H1 (cell line): ENCODE measurements at regions not wholly inside any gene's neighbourhood (a gene's known extent, or its start where the extent isn't known, plus 50 kb on each side); places are given as distances from the start of the nearest gene placed in this dataset.

ENCODE experiments used
- BRCA1 ChIP-seq: IDR thresholded peaks from 2 replicates; pipeline ENCODE4 v1.6.1; 2012; ENCODE audit warnings: low read depth, low read length, improper control_type of control experiment
- CBX5 ChIP-seq: fragments of 300-800, 300-1000 bp; sonication (generic); IDR thresholded peaks from 2 replicates; pipeline ENCODE4 v1.7.1; 2016; ENCODE audit warnings: antibody characterized with exemption, low read length, low read depth
- GABPA ChIP-seq: IDR thresholded peaks from 2 replicates; pipeline ENCODE4 v1.6.1; 2011; ENCODE audit warnings: mild to moderate bottlenecking, low read length, moderate library complexity, borderline replicate concordance; ENCODE audit not compliant: insufficient read depth
- KDM5A ChIP-seq: fragments of 200-600 bp; IDR thresholded peaks from 2 replicates; pipeline ENCODE4 v1.7.1; 2012; ENCODE audit warnings: mild to moderate bottlenecking, low read length, inconsistent platforms, mixed read lengths
- SUZ12 ChIP-seq: fragments of 200-600 bp; sonication (generic); IDR thresholded peaks from 2 replicates; pipeline ENCODE4 v1.6.1; 2012; ENCODE audit warnings: mild to moderate bottlenecking, inconsistent platforms, low read length, moderate library complexity, mixed read lengths

- TF ChIP-seq GABPA (no peak), BRCA1 (no peak), SUZ12 (no peak), CBX5 (no peak), KDM5A (no peak)
- TF ChIP-seq, all 59 proteins: peak for 0
Observed at GRCh38 chr10:131723297-131724168, 177.3 kb upstream of the PPP2R2D start (continued).
